ENCODE measurements at regions not wholly inside any gene's neighbourhood (a gene's known extent, or its start where the extent isn't known, plus 50 kb on each side); places are given as distances from the start of the nearest gene placed in this dataset.

DNA sequence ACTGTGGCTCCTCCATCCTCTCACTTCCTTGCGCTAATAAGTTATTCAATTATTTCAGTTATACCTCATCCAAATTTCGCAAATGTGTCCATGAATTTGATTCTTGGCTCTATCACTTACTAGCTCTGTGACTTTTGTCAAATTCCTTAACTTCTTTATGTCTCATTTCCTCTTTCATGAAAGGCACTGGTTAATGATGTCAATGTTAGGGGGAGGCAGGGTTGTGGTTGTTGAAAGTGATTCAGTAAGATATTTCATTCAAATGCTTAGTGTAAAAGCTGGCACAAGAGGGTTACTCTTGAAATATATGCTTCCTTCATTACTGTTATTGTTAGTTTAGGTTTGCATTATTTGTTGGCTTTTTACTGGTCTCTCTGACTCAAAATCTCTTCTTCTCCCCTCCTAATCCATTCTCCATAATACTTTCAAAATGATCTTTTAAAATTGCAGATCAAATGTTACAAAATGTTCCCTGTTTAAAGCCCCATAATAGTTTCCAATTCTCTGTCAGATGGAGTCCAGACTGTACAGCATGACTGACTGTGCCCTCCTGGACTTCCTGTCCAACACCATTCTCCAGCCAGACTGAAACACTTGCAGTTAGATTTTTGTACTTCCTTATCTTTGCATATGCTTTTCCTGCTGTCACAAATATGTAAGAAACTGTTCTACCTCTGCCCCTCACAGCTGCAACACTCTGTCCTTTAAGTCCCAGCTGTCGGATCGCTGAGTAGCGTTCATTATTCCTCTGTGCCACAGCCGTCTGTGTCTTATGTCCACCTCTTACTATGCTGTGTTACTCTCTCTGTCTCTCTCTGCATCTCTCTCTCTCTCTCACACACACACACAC is 510.6 kb upstream of the RAG2 start:
- ChIA-PET CTCF (no interaction called here), POLR2A (no interaction called here)
- H3K27me3 ChIP-seq (ENCODE audit: control insufficient read depth, insufficient read depth, low read length) = no peaks in the 10 kb centered on the region
- no peak overlapping the region for H3K4me3 ChIP-seq (ENCODE audit: low read depth in 2 of 2, low read length in 2 of 2)
- intact Hi-C loops (cut with micrococcal nuclease; ENCODE audit: unreplicated experiment) = no loop called here
- in situ Hi-C loops (cut with HindIII; ENCODE audit: low pct_unique_long_range_greater_than_20kb, low sequenced_read_pairs) = no loop called here
- no peak overlapping the region for H3K27ac ChIP-seq (ENCODE audit: low read length)
- DNase-seq (ENCODE audit: low read depth, low spot score) = no peak
- TF ChIP-seq TCF7L2 (IDR thresholded peaks at IDR 0.05; ENCODE audit: low read depth, low read length) = no peak
- TF ChIP-seq CTCF (IDR thresholded peaks at IDR 0.05) = no peak
- no peak for TF ChIP-seq REST (IDR thresholded peaks at IDR 0.05; ENCODE audit: insufficient read depth in 1 of 2, low read depth in 2 of 2, low read length in 1 of 2)
- no peak for TF ChIP-seq SIN3A (IDR thresholded peaks at IDR 0.05; ENCODE audit: borderline replicate concordance, insufficient read depth, low read depth, low read length)
- no peak for TF ChIP-seq POLR2AphosphoS5 (IDR thresholded peaks at IDR 0.05; ENCODE audit: low read depth, low read length)
- no peaks in the 10 kb centered on the region for H3K36me3 ChIP-seq (ENCODE audit: control insufficient read depth, insufficient read depth, low read length)
- no peaks in the 10 kb centered on the region for H3K4me1 ChIP-seq (ENCODE audit: control insufficient read depth, insufficient read depth, low read length)
- BruUV-seq (replicated peaks) = no TSS peak
- no peak for ATAC-seq
- H3K9me3 ChIP-seq (ENCODE audit: control insufficient read depth, insufficient read depth, low read depth, low read length) = no peaks in the 10 kb centered on the region

DNA sequence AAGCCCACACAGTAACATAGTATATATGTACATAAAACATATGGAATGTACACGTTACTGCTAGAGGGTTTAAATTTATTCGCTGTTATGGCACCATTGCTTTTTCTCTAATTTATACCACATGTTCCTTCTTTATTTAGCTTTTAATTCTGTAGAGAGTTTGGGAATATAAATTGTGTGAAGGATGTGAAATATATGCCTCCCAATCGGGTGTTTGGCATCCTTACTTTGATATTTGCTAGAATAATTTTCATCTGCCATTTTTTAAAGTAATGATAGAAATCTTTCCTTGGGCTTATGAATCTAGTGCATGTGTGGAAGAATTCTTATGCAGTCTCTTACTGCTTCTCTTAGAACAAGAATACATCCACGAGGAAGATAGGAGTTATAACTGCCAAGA is 509.8 kb upstream of the RAG2 start:
- H3K27ac ChIP-seq (ENCODE audit: low read length) = no peak overlapping the region
- BruUV-seq (replicated peaks) = no TSS peak
- POLR2A ChIA-PET = no interaction called here
- CTCF ChIA-PET = no interaction called here
- intact Hi-C loops (cut with micrococcal nuclease; ENCODE audit: unreplicated experiment) = no loop called here
- H3K4me3 ChIP-seq (ENCODE audit: low read depth in 2 of 2, low read length in 2 of 2) = no peak overlapping the region
- ATAC-seq (no peak), DNase-seq (ENCODE audit: low read depth, low spot score) (no peak)
- in situ Hi-C loops (cut with HindIII; ENCODE audit: low pct_unique_long_range_greater_than_20kb, low sequenced_read_pairs) = no loop called here
- no peaks in the 10 kb centered on the region for H3K4me1 ChIP-seq (ENCODE audit: control insufficient read depth, insufficient read depth, low read length)
- H3K36me3 ChIP-seq (ENCODE audit: control insufficient read depth, insufficient read depth, low read length) = no peaks in the 10 kb centered on the region
- no peaks in the 10 kb centered on the region for H3K9me3 ChIP-seq (ENCODE audit: control insufficient read depth, insufficient read depth, low read depth, low read length)
- TF ChIP-seq SIN3A (IDR thresholded peaks at IDR 0.05; ENCODE audit: borderline replicate concordance, insufficient read depth, low read depth, low read length) = no peak
- TF ChIP-seq POLR2AphosphoS5 (IDR thresholded peaks at IDR 0.05; ENCODE audit: low read depth, low read length) = no peak
- TF ChIP-seq TCF7L2 (IDR thresholded peaks at IDR 0.05; ENCODE audit: low read depth, low read length) = no peak
- TF ChIP-seq REST (IDR thresholded peaks at IDR 0.05; ENCODE audit: insufficient read depth in 1 of 2, low read depth in 2 of 2, low read length in 1 of 2) = no peak
- TF ChIP-seq CTCF (IDR thresholded peaks at IDR 0.05) = no peak
- H3K27me3 ChIP-seq (ENCODE audit: control insufficient read depth, insufficient read depth, low read length) = no peaks in the 10 kb centered on the region

All from Panc1 (cell line).